Hematopoietic multipotent progenitor cell treated with erythropoietin and hydrocortisone succinate and interleukin-3 and kit ligand, for 6 days (in vitro differentiated cells): ENCODE measurements at regions not wholly inside any gene's neighbourhood (a gene's known extent, or its start where the extent isn't known, plus 50 kb on each side); places are given as distances from the start of the nearest gene placed in this dataset.
"Not testable (repeated sequence)": the region's sequence is repeated elsewhere in the genome, so short reads cannot be mapped to it uniquely, and the experiment has no call there.

Experiments used
- DNase-seq: peaks from one replicate; pipeline ENCODE4 v3.0.0-alpha.2; 2015

- DNase-seq, result not testable (repeated sequence)
These were observed 137.8 kb upstream of the ROPN1B start for GRCh38 chr3:125831005-125831750.

GRCh38 chr3:125835562-125835961, 133.4 kb upstream of the ROPN1B start:
- not testable (repeated sequence) for DNase-seq

- peak; percentile 28 for DNase-seq
These were observed 132.9 kb upstream of the ROPN1B start for GRCh38 chr3:125836011-125836551.

GRCh38 chr3:125836786-125837185, 132.2 kb upstream of the ROPN1B start:
- DNase-seq, result not testable (repeated sequence)

GRCh38 chr3:125838857-125839256, 130.1 kb upstream of the ROPN1B start:
- not testable (repeated sequence) for DNase-seq

GRCh38 chr3:125840465-125840864, 128.5 kb upstream of the ROPN1B start:
- DNase-seq, result not testable (repeated sequence)

GRCh38 chr3:125847966-125848365, 121.0 kb upstream of the ROPN1B start:
- DNase-seq, result not testable (repeated sequence)

GRCh38 chr3:125855006-125855405, 114.0 kb upstream of the ROPN1B start:
- DNase-seq, result not testable (repeated sequence)

- DNase-seq, result not testable (repeated sequence)
These were observed 108.4 kb upstream of the ROPN1B start for GRCh38 chr3:125860547-125860946.

GRCh38 chr3:125862841-125863254, 106.1 kb upstream of the ROPN1B start:
- not testable (repeated sequence) for DNase-seq

- DNase-seq, result not testable (repeated sequence)
These were observed 104.4 kb upstream of the ROPN1B start for GRCh38 chr3:125864532-125864931.

GRCh38 chr3:125886006-125886405, 83.0 kb upstream of the ROPN1B start:
- DNase-seq, result not testable (repeated sequence)

- not testable (repeated sequence) for DNase-seq
These were observed 69.8 kb upstream of the ROPN1B start for GRCh38 chr3:125899181-125899580.

- DNase-seq, result not testable (repeated sequence)
These were observed 67.5 kb upstream of the ROPN1B start for GRCh38 chr3:125901473-125901872.

GRCh38 chr3:125903780-125904455, 65.1 kb upstream of the ROPN1B start:
- not testable (repeated sequence) for DNase-seq

- DNase-seq, result not testable (repeated sequence)
These were observed 61.7 kb upstream of the ROPN1B start for GRCh38 chr3:125907279-125907678.

GRCh38 chr3:125910851-125911250, 58.1 kb upstream of the ROPN1B start:
- DNase-seq, result not testable (repeated sequence)

- DNase-seq, result peak; percentile 13
These were observed 54.2 kb upstream of the ROPN1B start for GRCh38 chr3:125914608-125915436.

- DNase-seq, result not testable (repeated sequence)
These were observed 53.6 kb upstream of the ROPN1B start for GRCh38 chr3:125915437-125915787.

- peak; percentile 99 for DNase-seq
These were observed 53.1 kb upstream of the ROPN1B start for GRCh38 chr3:125915792-125916375.

GRCh38 chr3:125916376-125916978, 52.5 kb upstream of the ROPN1B start:
- DNase-seq, result peak; percentile 95

- peak; percentile 42 for DNase-seq
These were observed 51.9 kb upstream of the ROPN1B start for GRCh38 chr3:125917020-125917549.
